ENCODE measurements at regions not wholly inside any gene's neighbourhood (a gene's known extent, or its start where the extent isn't known, plus 50 kb on each side); places are given as distances from the start of the nearest gene placed in this dataset.

DNA sequence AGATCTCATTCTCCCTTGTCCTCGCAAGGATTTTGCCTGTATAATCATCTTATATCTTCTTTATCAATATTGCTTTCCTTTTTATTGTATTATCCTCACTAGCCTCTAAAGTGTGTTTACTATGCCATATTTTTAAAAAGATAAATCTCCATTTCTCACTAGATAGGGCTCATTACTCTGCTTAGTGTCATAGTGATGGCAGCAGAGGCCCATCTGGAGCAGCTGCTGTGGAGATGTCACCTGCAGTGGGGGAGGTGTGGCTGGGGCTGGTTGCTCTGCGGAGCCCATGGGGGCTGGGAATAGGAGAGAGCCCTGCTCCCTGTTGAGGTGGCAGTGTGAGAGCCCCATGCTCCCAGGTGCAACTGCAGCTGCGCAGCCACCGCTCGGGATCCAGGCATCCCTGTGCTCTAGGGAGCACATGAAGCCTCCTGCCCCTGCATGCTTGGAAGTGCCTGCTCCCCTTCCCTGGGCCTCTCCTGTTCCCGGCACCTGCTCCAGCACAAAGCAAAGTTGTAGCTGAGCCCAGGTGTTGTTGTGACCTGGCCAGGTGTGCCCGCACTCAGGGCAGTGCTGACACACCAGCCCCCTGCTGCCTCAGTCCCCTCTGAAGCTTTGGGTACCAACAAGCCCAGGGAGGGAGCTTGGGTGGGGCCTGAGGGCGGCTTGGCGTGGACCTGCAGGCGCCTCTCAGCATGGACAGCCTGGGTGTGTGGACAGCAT lies 144.6 kb upstream of the MRPS30 start:
- WGBS, 2 experiments (ENCODE audit: extremely low coverage in 2 of 2, insufficient read length in 1 of 2) = 80% methylated on average over 1 of the region's 10 CpGs; no CpG with 5 or more reads in 1 of the 2 experiments
- TF ChIP-seq MAFK (IDR thresholded peaks at IDR 0.05; ENCODE audit: low read depth, low read length) = no peak
- no peak for TF ChIP-seq POLR2A (IDR thresholded peaks at IDR 0.05; ENCODE audit: low read depth, low read length)
- TF ChIP-seq MXI1 (IDR thresholded peaks at IDR 0.05; ENCODE audit: borderline replicate concordance, low read depth, low read length) = no peak
- no peak for TF ChIP-seq BHLHE40 (IDR thresholded peaks at IDR 0.05; ENCODE audit: low read depth, low read length)
- no peak for TF ChIP-seq RFX5 (IDR thresholded peaks at IDR 0.05; ENCODE audit: low read depth, low read length)
- no peak for TF ChIP-seq RAD21 (IDR thresholded peaks at IDR 0.05; ENCODE audit: low read length)
- TF ChIP-seq MAZ (IDR thresholded peaks at IDR 0.05; ENCODE audit: borderline replicate concordance, low read depth, low read length) = no peak
- TF ChIP-seq, protein P1, sequence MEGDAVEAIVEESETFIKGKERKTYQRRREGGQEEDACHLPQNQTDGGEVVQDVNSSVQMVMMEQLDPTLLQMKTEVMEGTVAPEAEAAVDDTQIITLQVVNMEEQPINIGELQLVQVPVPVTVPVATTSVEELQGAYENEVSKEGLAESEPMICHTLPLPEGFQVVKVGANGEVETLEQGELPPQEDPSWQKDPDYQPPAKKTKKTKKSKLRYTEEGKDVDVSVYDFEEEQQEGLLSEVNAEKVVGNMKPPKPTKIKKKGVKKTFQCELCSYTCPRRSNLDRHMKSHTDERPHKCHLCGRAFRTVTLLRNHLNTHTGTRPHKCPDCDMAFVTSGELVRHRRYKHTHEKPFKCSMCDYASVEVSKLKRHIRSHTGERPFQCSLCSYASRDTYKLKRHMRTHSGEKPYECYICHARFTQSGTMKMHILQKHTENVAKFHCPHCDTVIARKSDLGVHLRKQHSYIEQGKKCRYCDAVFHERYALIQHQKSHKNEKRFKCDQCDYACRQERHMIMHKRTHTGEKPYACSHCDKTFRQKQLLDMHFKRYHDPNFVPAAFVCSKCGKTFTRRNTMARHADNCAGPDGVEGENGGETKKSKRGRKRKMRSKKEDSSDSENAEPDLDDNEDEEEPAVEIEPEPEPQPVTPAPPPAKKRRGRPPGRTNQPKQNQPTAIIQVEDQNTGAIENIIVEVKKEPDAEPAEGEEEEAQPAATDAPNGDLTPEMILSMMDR (conservative IDR thresholded peaks at IDR 0.05; ENCODE audit: low read depth, low read length) = no peak
- TF ChIP-seq FOS (IDR thresholded peaks at IDR 0.05; ENCODE audit: low read depth, low read length) = no peak
- no peak for TF ChIP-seq SMC3 (IDR thresholded peaks at IDR 0.05; ENCODE audit: low read depth, low read length)
- TF ChIP-seq, protein P2, sequence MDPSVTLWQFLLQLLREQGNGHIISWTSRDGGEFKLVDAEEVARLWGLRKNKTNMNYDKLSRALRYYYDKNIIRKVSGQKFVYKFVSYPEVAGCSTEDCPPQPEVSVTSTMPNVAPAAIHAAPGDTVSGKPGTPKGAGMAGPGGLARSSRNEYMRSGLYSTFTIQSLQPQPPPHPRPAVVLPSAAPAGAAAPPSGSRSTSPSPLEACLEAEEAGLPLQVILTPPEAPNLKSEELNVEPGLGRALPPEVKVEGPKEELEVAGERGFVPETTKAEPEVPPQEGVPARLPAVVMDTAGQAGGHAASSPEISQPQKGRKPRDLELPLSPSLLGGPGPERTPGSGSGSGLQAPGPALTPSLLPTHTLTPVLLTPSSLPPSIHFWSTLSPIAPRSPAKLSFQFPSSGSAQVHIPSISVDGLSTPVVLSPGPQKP (IDR thresholded peaks at IDR 0.05; ENCODE audit: borderline replicate concordance, low read depth, low read length) = no peak
- no peak for TF ChIP-seq CHD1 (IDR thresholded peaks at IDR 0.05; ENCODE audit: low read depth, low read length)
- Histone ChIP-seq H4K91ac (ENCODE audit: insufficient read depth, low read depth, low read length) (no peak overlapping the region), H3K23ac (ENCODE audit: low read depth, low read length) (no peak overlapping the region), H3K56ac (ENCODE audit: extremely low read depth, insufficient read depth, low read length) (no peak overlapping the region), H2AK5ac (ENCODE audit: low read depth, low read length) (no peak overlapping the region), H2BK5ac (ENCODE audit: low read depth, low read length, poor library complexity, severe bottlenecking) (no peak overlapping the region), H3K27ac (ENCODE audit: insufficient read depth, low read length) (no peak overlapping the region), H3K79me1 (ENCODE audit: low read depth in 1 of 2, low read length in 2 of 2) (no peaks in the 10 kb centered on the region), H3K9ac (ENCODE audit: low read depth, low read length) (no peak overlapping the region), H3K4me3 (ENCODE audit: insufficient read depth, low read depth, low read length) (no peak overlapping the region), H3K4me1 (ENCODE audit: control insufficient read depth, insufficient read depth, low read length) (no peaks in the 10 kb centered on the region), H2AFZ (replicated peaks; ENCODE audit: low read length, poor library complexity) (no peak overlapping the region), H3K9me3 (ENCODE audit: control insufficient read depth, insufficient read depth, low read length) (peaks cover 4% of the 10 kb centered on the region; the same call in 1 of the 2 replicates), H2AK9ac (replicated peaks; ENCODE audit: low read depth, low read length, poor library complexity) (no peak overlapping the region), H4K5ac (ENCODE audit: low read depth, low read length) (no peak overlapping the region), H3K4ac (ENCODE audit: low read depth, low read length) (no peak overlapping the region), H3K14ac (replicated peaks; ENCODE audit: low read depth, low read length) (no peak overlapping the region), H3K36me3 (ENCODE audit: control insufficient read depth, insufficient read depth, low read length) (no peaks in the 10 kb centered on the region), H4K8ac (ENCODE audit: low read depth in 2 of 2, low read length in 2 of 2) (no peak overlapping the region), H3K4me2 (ENCODE audit: low read depth, low read length) (no peak overlapping the region), H3K27me3 (ENCODE audit: control insufficient read depth, insufficient read depth, low read length) (no peaks in the 10 kb centered on the region), H2BK20ac (ENCODE audit: low read depth, low read length) (no peak overlapping the region), H3K9me1 (ENCODE audit: insufficient read depth, low read length) (no peaks in the 10 kb centered on the region), H2BK120ac (ENCODE audit: low read depth, low read length) (no peak overlapping the region), H2BK15ac (ENCODE audit: low read depth, low read length) (no peak overlapping the region), H3K18ac (ENCODE audit: low read depth, low read length) (no peak overlapping the region), H4K20me1 (ENCODE audit: insufficient read depth, low read length) (no peaks in the 10 kb centered on the region)
- ChIA-PET POLR2A (ENCODE audit: unreplicated experiment) (no interaction called here), CTCF (no interaction called here)
- intact Hi-C loops (cut with micrococcal nuclease) = no loop called here
- ATAC-seq (ENCODE audit: low read depth) (no peak), DNase-seq (no peak)
- in situ Hi-C loops (cut with MboI; ENCODE audit: low sequenced_read_pairs) = no loop called here
- no TSS peak for BruUV-seq (replicated peaks)
- dilution Hi-C loops (cut with HindIII; ENCODE audit: low sequenced_read_pairs, unreplicated experiment) = no loop called here

Measured in IMR-90 (cell line).